HG03521 (cell line): ENCODE measurements at regions not wholly inside any gene's neighbourhood (a gene's known extent, or its start where the extent isn't known, plus 50 kb on each side); places are given as distances from the start of the nearest gene placed in this dataset.
A peak's percentile ranks its signal among the peaks of the same experiment; 100 is the strongest.

ENCODE experiments used
- ATAC-seq: cut with Tn5 transposase; IDR thresholded peaks from one replicate; pipeline ENCODE4 v1.9.1; 2021; ENCODE audit warnings: mild to moderate bottlenecking, moderate library complexity; ENCODE audit not compliant: unreplicated experiment

DNA sequence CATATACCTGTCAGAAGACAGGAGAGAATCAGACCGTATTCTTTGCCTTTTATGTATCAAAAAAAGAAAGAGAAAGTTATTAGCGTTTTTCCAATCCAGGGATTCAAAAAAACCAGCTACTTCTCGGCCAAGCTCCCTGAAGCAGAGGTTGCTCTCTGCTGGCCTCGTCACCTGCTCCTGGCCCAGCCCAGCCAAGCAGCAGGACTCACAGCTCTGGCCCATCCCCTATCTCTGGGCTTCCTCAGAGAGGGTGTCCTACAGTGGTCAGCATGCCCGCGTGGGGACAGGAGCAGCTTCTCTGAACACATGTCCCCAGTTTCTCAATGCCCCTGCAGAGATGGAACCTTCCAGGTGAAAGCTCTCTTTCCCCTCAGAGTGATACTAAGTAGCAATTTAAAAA is 209.0 kb downstream of the URI1 start:
- ATAC-seq, result no peak

DNA sequence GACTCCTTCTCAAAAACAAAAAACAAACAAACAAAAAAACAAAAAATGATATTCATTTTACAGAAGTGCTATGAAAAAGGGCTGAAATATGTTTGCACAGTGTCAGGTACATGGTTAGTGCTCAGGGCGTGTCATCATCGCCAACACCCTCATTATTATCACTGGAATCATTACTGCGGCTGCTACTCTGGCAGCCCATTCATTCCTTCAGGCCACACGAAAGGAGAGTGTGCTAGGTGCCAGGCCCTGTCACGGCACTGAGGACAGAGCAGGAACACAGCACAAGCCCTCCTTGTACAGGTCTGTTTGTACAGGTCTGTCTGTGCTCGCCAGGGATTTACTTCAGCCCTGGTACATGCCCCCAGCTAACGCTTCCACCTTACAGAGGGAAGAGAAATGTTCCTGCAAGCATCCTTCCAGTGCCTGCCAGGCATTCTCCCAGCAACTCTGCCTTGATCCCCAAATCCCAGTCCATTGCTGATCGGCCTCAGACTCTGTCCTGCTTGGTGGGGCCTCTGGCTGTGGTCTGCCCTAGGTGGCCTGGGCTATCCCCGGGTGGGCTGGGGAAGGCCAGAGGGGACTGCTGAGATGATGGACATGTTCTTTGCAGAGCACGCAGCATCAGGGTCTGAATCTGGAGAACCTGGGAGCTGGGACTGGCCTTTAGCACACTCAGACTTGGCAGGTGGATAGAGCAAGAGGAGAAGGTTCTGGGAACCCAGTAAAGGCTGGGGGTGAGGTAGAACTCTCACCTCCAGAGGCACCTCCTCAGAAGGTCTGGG is 210.7 kb downstream of the URI1 start:
- no peak for ATAC-seq

DNA sequence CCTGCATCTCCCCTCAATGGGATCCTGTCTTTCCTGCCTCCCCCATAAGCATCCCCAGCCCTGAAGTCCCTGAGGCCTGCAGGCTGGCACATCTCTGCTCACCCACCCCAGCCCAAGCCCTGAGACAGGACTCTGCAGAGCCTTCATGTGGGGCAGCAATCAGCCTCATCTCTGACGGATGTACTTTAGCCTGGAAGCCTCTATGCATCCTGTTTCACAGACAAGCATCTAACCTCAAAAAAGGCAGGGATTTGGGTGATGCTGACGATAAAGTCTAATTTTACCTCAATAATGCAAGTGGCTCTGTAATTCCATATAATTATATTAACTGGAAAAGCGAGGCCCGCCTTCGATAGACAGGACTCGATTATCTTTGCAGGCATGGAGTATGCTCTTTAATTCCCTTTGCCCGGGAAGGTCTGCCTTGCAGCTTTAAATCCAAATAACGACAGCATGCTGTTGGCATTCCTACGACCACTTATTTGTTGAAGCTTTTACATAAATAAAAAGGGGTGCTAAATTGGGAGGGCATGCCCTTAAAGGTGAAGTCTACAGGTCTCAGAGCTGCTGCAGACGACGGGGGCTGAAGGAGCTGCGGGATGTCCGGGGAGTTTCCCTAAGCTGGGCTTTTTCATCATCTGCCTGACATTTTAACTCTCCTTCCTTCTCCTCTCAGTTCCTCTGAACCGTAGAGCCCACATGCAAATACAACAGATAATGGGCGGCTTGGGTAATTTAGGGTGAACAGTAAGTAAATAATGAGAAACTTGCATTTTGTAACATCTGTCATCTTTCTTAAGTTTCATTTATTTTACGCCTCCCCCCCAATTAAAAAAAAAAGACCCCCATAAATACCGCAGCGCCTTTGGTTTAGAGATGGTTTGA is 211.5 kb downstream of the URI1 start:
- ATAC-seq, result peak; percentile 61

DNA sequence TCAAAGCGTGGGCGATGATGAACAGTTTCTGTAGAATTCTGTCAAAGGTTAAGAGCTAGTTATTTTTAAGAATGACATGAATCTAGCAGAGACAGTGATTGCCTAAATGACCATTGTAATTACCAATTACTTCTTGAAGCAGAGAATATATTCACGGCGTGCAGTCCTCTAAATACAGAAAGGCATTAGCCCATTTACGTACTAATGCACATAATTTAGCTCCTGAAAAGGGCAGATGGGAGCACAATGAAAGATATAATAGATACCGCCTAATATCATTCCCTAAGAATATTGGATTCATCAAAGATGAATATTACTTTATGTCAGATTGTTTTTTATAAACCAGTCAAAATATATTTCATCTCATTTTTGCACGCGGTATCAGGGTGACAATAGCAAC is 212.4 kb downstream of the URI1 start:
- no peak for ATAC-seq

DNA sequence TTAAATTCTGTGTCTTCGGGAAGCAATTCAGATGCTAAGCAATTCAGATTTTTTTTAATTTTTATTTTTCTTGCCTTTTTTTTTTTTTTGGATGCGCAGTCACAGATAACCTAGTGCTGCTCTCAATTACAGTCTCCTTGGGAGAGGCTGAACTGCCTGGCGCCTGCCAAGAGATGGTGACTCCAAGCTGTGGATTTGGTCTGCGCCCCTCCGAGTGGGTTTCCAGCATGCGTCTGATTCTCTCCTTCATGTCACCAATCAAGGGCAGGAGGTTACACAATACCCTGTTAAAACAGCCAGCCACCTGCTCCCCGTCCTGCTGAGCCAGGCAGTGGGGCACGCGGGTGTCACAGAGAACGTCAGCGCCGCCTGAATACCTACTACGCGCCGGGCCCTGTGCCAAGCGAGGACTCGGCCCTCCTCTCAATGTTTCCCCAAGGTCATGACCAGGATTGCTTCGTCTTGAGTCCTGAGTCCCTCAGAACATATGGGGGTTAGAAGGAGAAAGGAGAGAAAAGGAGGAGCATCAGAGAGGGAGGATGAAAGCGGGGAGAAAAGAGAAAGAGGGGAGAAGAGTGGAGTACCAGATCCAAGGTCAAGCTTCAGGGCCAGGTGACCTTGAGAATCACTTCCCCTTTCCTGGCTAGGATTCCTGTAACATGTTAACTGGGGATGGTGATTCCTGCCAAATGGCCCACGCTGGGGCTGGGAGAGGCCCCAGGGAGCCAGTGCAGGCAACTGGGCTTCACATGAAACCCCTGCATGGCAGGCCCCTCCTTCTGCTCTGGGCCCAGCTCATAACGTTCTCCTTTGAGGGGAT is 213.6 kb downstream of the URI1 start:
- ATAC-seq, result no peak

DNA sequence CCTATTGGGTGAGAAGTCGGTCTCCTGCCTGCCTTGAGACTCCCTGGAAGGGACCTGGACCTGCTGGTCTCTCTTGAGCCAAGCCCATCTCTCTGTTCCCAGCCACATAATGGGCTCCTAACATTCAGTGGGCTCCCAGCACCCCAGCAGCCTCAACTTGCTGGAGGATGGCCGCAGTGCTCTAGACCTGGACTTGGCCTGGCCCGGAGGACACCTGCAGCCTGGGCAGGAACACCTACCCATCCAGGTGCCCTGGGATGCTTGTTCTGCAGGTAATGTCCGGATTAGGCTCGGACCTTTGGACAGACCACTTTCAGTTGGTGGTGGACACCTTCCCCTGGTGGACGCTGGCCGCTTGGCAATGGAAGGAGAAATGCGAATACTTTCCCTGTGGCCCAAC is 214.6 kb downstream of the URI1 start:
- no peak for ATAC-seq

DNA sequence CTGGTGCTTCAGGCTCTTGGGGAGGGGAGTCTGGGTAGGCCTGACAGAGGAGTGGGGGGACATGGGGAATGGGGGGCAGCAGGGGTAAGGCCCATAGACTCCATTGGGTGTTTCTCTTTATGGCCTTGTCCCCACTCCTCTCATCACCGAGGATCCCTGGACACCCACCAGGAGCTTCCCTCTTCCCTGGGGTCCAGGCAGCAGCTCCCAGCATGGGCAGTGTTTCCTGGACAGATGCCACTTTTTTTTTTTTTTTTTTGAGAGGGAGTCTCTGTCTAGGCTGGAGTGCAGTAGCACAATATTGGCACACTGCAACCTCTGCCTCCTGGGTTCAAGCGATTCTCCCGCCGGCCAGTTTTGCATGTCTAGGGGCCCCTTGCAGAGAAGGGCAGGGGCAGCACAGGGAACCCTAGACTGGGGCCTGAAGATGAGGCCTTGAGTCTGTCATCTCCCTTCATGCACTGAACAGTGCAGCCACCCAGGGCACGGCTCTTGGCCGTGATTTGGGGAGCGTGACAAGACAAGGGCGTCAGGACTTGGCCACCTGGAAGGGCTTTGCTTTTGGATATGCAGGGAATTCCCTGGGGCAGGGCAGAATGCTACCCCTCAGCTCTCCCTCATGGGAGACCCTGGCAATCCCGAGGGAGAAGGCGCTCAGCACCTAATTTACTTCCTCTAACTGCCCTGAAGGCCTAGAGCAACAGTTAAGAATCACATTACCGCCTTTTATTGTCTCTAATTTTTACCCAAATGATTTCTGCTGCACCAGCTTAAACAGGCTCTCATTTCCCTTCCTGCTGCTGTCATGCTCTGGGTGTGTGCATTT is 213.9 kb upstream of the ZNF536 start:
- ATAC-seq, result no peak

DNA sequence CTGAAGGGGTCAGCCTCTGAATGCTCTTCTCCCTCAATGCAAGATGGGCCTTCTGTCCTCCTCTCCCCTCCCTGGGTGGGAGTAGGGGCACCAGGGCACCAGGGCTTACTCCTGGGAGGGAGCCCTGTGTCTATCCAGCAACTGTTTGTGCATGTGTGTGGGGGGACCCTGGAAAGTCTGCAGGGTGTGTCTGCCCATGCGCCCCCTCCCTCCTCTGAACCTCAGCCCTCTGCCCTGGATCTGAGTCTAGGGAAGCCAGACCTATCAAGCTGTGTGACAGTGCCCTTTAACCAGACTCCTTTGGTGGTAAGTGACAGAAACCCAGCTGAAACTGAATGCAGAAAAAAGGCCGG is 213.3 kb upstream of the ZNF536 start:
- ATAC-seq, result no peak

DNA sequence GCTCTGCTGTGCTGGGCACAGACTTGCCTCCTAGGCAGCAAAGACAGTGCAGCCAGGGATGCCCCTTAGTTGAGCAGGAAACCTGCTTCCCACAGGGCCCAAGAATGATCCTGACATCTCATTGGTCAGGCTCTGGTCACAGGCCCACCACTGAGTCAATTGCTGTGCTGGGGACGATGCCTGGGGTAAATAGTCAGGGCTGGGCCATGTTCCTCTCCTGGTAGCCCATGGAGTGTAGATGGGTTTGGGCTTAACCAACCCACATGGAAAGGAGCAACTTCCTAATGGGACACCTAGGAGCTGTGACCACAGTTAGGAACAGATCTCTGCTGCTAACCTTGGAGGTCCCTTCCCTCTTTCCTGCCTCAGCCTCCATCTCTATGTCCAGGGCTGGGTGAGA is 212.5 kb upstream of the ZNF536 start:
- ATAC-seq, result no peak

DNA sequence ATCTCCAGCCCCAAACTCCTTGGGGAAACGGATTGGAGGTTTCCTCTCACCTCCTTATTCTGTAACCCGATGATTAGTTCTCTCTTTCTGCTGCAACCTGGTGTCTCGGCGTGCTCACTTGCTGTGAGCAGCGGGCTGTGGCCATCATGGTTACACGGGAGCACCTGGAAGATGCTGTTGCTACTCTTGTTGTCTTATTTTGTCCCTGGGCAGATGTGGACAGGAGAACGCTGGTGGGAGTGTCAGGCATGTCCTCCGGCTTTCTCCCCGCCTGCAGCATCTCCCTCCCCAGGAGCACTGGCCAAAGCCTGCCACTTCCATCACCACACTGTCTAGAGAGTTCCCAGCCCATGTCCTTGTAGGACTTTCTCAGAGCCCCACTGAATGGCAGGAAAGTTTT is 211.8 kb upstream of the ZNF536 start:
- ATAC-seq, result no peak

DNA sequence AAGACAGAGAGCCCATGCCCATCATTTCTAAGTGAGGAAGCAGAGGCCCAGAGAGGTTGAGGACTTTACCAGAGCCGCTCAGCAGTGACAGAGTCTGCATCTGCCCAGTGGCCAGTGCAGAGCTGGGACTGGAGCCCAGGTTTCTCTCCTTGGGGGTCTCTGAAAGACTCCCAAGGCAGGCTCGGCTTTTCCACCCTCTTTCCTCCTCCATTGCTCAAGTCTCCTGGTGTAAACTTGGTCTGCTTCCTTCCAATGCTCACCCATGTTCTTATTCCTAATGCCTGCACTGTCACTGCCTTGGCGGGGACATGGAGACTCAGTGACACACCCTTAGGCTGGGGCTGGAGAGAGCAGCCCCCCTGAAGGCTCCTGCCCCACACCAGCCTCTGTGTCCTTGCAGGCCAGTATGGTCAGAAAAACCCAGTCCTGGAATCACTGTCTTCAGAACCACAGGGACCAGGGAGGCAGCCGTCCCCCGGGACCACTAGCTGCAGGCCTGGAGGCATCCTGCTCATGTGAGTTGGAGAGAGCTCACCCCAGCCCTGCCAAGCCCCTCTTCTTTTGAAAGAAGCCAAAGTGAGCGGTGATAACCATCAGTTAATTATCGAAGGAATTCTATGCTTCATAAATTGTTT is 211.0 kb upstream of the ZNF536 start:
- no peak for ATAC-seq

DNA sequence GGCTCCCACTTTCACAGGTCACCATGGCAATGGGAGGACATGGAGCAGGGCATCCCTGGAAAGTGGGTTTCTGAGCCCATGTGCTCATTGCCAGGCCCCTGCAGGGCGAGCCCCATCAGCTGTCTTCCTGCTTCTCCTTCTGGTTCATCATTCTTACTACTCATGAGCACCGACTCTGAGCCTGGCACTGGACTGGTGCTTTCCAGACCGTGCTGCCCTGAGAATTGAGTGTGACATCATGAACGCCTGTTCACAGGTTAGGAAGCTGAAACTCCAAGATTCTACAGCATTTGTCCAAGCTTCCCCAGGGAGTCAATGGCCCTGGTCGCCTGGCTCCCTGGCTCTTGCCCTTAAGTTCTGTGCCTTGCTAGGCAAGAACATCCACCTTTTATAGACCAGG is 210.4 kb upstream of the ZNF536 start:
- no peak for ATAC-seq

DNA sequence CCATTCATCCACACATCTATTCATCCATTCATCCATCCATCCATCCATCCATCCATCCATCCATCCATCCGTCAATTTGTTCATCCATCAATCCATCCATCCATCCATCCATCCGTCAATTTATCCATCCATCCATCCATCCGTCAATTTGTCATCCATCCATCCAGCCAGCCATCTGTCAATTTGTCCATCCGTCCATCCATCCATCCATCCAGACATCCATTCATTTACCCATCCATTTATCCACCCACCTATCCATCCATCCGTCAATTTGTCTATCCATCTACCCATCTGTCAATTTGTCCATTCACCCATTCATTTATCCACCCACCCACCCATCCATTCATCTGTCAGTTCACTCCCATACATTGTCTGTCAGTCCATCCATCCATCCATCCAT is 209.5 kb upstream of the ZNF536 start:
- ATAC-seq, result no peak

DNA sequence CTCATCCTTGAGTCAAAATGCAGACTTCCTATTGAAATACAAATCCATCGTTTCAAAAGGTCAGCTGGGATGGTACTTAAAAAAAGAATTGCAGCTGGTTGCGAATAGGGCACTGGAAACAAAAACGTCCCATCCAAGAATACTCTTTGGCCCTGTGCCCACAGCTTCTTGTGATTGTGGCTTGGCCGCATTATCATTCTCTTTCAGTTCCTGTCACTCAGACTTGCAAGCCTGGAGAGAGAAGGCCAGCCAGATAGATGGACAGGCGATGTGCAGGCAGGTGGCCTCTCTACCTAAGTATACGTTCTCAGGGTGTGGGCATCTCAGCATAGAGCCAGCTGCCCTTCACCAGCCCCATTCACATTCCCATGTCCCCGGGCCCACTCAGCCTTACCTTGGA is 208.5 kb upstream of the ZNF536 start:
- ATAC-seq, result no peak

DNA sequence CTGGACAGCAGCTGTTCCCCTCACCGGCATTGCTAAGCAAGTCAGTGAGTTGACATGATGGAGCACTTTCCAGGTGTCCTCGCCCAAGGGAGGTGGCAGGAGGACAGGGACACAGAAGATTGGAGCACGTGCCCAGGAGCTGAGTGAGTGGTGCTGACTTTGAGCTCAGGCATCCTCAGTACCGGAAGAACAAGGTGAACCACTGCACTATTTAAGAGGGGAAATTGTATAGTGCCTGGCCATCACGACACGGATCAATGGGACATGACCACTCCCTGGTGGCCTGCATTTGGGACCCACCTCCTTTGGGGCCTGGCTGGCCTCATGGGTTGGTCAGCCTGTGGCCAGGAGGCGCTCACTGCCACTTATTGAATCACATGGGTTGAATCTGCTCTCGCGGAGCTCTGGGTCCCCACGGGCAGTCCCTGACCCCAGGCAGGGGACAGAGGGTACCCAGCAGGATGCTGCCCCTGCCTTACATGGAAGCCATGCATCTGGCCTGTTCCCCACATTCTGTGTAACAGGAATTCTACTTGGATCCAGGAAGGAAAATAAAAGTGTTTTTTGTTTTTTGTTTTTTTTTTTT is 206.9 kb upstream of the ZNF536 start:
- ATAC-seq, result no peak

DNA sequence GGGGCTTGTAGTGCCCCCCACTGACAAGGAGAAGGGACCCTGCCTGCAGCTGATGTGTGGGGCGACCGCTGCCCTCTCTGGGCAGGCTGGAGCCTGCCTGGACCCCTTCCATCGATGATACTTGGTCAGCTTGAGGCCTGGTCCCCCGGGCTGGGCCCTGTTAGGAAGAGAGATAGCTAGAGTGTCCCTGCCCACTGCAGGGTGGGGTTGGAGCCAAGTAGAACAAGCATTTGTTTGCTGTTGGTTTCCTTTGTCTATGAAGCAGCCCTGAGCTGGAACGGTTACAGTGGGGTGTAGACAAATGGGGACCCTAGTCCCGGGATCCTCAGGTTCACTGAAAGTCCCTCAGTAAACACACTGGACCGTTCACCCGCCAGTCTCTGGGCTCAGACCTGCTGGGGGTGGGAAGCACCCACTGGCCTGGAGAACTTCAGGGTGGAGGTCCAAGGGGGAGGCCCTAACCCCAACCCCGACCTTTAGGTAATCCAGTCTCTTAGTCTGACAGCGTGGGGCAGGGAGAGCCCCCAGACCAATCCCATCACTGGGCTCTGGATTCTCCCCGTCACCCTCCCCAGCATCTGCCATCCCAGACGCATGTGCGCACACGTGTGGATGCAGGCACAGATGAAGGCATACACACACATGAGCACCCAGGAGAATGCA is 204.8 kb upstream of the ZNF536 start:
- no peak for ATAC-seq

DNA sequence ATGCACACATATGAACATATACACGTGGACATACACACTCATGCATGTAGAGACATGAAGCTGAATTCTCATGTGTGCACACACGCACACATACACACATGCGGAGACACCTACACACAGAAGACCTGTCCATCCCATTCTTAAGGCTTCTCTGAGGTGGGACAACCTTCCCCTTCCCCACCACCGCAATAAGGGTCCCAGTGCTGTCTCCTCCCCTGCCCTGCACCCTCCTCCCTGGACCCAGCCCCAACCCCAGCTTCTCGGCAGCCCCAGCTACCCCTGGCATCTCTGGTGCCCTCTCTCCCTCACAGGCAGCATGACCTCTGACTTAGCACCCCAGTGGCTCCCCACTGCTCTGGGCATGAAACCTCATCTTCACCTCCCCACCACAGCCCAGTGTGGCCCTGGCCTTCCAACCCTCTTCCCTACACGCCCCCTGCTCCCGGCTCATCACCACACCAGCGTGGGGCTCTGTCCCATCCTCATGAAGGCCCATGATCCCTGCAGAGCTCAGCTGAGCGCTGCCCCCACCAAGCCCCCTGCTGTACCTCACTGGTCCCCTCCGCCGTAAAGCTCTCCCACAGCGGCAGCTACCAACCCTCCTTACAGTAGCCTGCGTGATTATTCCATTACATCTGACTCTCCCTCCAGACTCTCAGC is 204.1 kb upstream of the ZNF536 start:
- no peak for ATAC-seq

DNA sequence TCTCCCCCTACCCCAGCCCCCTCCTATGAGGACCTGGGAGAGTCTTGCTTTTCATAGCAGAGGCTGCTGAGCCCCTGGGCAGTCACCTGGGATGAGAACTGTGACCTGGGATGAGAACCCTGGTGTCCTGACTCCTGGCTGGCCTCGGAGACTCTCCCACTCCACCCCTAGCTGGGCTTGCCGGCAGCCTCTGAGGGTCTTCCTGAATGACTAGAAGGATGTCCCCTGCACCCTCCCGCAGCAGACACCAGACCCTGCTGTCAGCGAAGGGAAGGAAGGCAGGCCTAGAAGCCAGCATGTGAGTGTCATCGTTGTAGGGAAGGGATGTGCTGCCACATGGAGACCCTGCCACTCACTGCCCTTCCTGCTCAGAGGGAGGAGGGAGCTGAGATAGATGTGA is 203.4 kb upstream of the ZNF536 start:
- ATAC-seq, result no peak
